ENCODE measurements at regions not wholly inside any gene's neighbourhood (a gene's known extent, or its start where the extent isn't known, plus 50 kb on each side); places are given as distances from the start of the nearest gene placed in this dataset.

GRCh38 chr2:39547811-39548719 is 111.0 kb upstream of the MAP4K3 start:
- no peak for DNase-seq
- 88 to 93% methylated on average over 9 of the region's 9 CpGs for WGBS, 2 donors
- no peak for TF ChIP-seq POLR2A (IDR thresholded peaks at IDR 0.05)
- no peak for TF ChIP-seq CTCF (IDR thresholded peaks at IDR 0.05)
- no peaks in the 10 kb centered on the region for H3K27me3 ChIP-seq
- H3K4me3 ChIP-seq: no peak overlapping the region
- H3K36me3 ChIP-seq (ENCODE audit: low read depth, missing control alignments): no peaks in the 10 kb centered on the region
- intact Hi-C loops (cut with DNase I; ENCODE audit: low total_unique reads): no loop called here
- H3K4me1 ChIP-seq: no peaks in the 10 kb centered on the region
- H3K9me3 ChIP-seq: no peaks in the 10 kb centered on the region
- no peak overlapping the region for H3K27ac ChIP-seq

DNA sequence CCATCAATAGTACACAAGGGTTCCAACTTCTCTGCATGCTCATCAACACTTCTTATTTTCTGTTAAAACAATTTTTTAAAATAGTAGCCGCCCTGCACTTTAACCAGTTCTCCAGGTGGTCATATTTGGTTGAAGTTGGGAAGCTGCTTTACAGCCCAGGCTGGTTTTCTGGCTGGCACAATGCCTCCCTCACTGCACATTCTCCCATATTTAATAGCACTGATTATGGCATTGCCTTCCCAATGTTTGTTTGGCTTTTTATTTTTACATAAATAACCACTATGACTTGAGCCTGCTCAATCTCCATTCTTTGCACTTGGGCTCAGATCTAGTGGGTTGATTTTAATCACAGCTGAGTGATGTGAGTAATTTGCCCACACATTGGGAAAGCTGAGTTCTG is 111.9 kb upstream of the MAP4K3 start:
- H3K9me3 ChIP-seq: no peaks in the 10 kb centered on the region
- H3K27ac ChIP-seq: no peak overlapping the region
- TF ChIP-seq POLR2A (IDR thresholded peaks at IDR 0.05): no peak
- no peak for TF ChIP-seq CTCF (IDR thresholded peaks at IDR 0.05)
- intact Hi-C loops (cut with DNase I; ENCODE audit: low total_unique reads): no loop called here
- no peak for DNase-seq
- H3K4me1 ChIP-seq: no peaks in the 10 kb centered on the region
- H3K36me3 ChIP-seq (ENCODE audit: low read depth, missing control alignments): no peaks in the 10 kb centered on the region
- H3K27me3 ChIP-seq: no peaks in the 10 kb centered on the region
- WGBS, 2 donors: 96% methylated on average over 1 of the region's 1 CpG
- no peak overlapping the region for H3K4me3 ChIP-seq

- WGBS, 2 donors: 90 to 92% methylated on average over 9 of the region's 9 CpGs
- Histone ChIP-seq H3K4me1 (no peaks in the 10 kb centered on the region), H3K9me3 (no peaks in the 10 kb centered on the region), H3K27me3 (no peaks in the 10 kb centered on the region), H3K4me3 (no peak overlapping the region), H3K36me3 (ENCODE audit: low read depth, missing control alignments) (no peaks in the 10 kb centered on the region), H3K27ac (no peak overlapping the region)
- intact Hi-C loops (cut with DNase I; ENCODE audit: low total_unique reads): no loop called here
- no peak for DNase-seq
- TF ChIP-seq POLR2A (IDR thresholded peaks at IDR 0.05) (no peak), CTCF (IDR thresholded peaks at IDR 0.05) (no peak)
Measured at GRCh38 chr2:39549718-39550464, 112.8 kb upstream of the MAP4K3 start.

DNA sequence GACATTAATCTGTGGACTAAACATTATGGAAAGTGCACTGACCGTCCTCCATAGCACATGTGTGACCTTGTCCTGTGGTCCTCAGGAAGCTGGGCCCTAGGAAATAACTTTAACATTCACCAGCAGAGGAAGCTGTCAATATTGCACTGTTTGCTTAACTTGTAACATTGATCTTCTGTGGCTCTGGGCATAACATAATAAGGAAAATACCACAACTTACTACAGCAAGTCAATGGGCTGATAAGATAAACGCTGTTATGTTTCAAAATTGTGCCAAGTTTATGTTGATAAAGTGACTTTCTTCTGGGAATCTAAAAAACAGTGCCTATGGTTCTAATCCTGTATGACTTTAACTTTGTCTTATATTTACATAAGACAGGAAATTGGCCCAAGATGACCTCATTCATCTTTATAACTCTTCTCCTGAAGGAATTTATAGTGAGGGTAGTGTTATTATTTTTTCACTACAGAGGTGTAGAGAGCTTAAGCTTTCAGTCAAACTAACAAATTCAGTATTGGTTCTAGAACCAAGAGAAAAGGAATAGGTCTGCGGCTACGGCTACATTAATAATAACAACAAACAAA is 113.7 kb upstream of the MAP4K3 start:
- intact Hi-C loops (cut with DNase I; ENCODE audit: low total_unique reads): no loop called here
- Histone ChIP-seq H3K4me3 (no peak overlapping the region), H3K27ac (no peak overlapping the region), H3K36me3 (ENCODE audit: low read depth, missing control alignments) (no peaks in the 10 kb centered on the region), H3K4me1 (no peaks in the 10 kb centered on the region), H3K9me3 (no peaks in the 10 kb centered on the region), H3K27me3 (no peaks in the 10 kb centered on the region)
- DNase-seq: no peak
- TF ChIP-seq POLR2A (IDR thresholded peaks at IDR 0.05) (no peak), CTCF (IDR thresholded peaks at IDR 0.05) (no peak)
- WGBS, 2 donors: 55 to 73% methylated on average over 4 of the region's 4 CpGs
